Activated naive CD4-positive, alpha-beta T cell treated with anti-CD3 and anti-CD28 coated beads, Interleukin-2, amount 50 U/mL, for 72 hours (primary cell): ENCODE measurements at regions not wholly inside any gene's neighbourhood (a gene's known extent, or its start where the extent isn't known, plus 50 kb on each side); places are given as distances from the start of the nearest gene placed in this dataset.

Experiments used
- ATAC-seq, 2 donors: fragments of 150-1000 bp; cut with Tn5 transposase; 2 replicates each; pipeline ENCODE4 v1.10.0; 2021; ENCODE audit warnings: mild to moderate bottlenecking in 2 of 2, moderate library complexity in 2 of 2
- DNase-seq, 2 donors: peaks; one replicate each; pipeline ENCODE4 v3.0.0; 2021 to 2022; ENCODE audit warnings: low spot score in 2 of 2
- H3K27ac Mint-ChIP-seq, 2 donors: one replicate each; pipeline ENCODE4 v1.8.0; 2022; ENCODE audit warnings: mild to moderate bottlenecking in 2 of 2, mixed read lengths in 2 of 2
- H3K36me3 Mint-ChIP-seq, 2 donors: one replicate each; pipeline ENCODE4 v1.8.0; 2022; ENCODE audit warnings: mixed read lengths in 2 of 2
- H3K9me3 Mint-ChIP-seq, 2 donors: one replicate each; pipeline ENCODE4 v1.8.0; 2022; ENCODE audit warnings: mixed read lengths in 2 of 2

DNA sequence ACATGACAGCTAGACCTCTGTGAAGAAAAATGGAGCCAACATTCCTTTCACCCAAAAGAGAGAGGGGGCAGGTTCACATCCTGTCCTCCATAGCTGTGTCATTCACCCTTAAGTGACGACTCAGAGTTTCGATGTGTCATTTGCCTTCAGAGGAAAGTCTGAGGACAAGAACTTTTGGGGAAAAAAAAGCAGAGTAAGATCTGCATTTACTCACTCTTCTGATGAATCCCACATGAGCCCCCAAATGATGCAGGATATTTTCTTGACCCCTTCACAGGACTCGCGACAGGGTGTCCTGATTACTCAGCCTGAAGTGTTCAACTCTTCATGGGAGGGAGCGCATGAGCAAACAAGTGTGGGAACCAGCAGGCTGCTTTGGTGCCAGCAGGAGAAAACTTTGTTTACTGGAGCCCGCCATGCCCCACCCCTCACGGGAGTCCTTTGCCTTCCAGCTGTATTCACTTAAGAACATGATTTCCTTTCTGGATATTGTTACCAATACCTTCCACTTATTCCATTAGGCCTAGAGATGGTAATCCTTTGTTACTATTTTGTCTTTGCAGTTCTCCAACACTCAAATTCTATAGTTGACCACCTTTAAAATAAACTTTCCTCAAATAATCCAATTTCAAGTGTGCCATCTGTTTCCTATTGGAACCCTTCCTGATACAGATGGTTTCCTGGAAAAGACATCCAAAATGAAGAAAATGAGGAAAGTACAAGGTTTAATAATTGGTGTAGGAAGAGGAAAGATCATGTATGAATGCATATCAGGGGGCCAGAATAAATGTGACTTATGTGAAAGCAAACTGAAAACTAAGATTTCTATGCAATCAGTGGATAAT is 729.8 kb downstream of the FAM181B start:
- H3K9me3 Mint-ChIP-seq, result peaks cover 4% of the 10 kb centered on the region in 2 donors
- ATAC-seq (peak; percentile 43 to 69), DNase-seq (no peak)
- peaks cover 0 to 5% of the 10 kb centered on the region in 2 donors for H3K36me3 Mint-ChIP-seq
- H3K27ac Mint-ChIP-seq, result peak overlapping the region; percentile 0 to 31

DNA sequence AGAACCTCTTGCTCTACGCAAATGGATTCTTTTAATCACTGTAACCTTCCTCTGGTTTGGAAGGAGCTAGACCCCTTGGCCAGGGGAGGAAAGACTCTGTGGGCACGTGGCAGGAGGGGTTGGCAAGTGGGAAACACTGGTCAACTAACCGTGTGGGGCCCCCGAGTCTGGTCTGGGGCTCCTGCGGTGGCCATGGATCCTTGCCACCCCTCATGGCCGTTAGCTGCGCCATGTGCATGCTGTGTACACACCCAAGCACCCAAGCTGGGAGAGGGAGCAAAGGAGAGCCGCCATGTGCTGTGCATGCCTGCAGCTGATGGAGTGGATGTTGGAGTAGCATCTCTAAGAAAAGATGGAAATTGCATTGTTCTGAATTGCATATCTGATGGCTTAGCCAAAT is 730.6 kb downstream of the FAM181B start:
- DNase-seq, result no peak
- Mint-ChIP-seq H3K9me3 (peaks cover 4% of the 10 kb centered on the region in 2 donors), H3K27ac (no peak overlapping the region), H3K36me3 (peaks cover 0 to 5% of the 10 kb centered on the region in 2 donors)
- ATAC-seq, result no peak

DNA sequence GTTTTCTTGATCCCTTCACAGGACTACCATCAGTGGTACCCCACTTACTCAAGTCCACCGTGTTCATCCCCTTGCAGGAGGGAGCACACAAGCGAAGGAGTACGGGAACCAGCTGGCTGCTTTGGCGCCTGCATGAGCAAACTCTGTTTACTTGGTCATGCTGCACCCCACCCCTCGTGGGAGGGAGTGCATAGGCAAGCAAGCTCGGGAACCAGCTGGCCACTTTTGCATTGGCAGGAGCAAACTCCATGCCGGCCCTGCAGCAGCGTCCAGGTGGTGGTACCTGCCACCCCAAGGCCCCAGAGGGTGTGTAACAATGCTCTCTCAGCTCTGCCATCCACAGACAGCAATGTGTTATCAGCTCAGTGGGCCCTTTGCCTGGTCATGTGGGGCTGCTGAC is 737.8 kb downstream of the FAM181B start:
- no peaks in the 10 kb centered on the region for H3K36me3 Mint-ChIP-seq
- no peak for ATAC-seq
- no peak overlapping the region for H3K27ac Mint-ChIP-seq
- no peak for DNase-seq
- H3K9me3 Mint-ChIP-seq, result no peaks in the 10 kb centered on the region

DNA sequence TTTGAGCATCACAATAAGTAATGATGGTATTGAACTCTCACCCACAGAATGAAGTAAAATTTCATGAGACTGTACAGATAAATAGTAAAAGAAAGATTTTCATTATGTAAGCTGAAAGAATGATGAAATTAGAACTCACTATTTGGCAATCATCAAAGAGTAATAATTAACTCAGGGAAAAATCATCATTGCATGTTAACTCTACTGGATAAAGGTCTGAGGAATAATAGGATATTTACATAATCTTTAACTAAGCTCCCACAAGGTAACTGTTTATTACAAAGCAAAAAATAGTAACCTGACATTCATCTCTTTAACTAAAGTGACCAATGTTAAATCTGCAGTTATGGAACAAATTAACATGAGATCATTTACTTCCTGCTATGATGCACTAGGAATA is 739.9 kb downstream of the FAM181B start:
- DNase-seq (no peak), ATAC-seq (no peak)
- no peaks in the 10 kb centered on the region for H3K36me3 Mint-ChIP-seq
- H3K9me3 Mint-ChIP-seq, result no peaks in the 10 kb centered on the region
- no peak overlapping the region for H3K27ac Mint-ChIP-seq

DNA sequence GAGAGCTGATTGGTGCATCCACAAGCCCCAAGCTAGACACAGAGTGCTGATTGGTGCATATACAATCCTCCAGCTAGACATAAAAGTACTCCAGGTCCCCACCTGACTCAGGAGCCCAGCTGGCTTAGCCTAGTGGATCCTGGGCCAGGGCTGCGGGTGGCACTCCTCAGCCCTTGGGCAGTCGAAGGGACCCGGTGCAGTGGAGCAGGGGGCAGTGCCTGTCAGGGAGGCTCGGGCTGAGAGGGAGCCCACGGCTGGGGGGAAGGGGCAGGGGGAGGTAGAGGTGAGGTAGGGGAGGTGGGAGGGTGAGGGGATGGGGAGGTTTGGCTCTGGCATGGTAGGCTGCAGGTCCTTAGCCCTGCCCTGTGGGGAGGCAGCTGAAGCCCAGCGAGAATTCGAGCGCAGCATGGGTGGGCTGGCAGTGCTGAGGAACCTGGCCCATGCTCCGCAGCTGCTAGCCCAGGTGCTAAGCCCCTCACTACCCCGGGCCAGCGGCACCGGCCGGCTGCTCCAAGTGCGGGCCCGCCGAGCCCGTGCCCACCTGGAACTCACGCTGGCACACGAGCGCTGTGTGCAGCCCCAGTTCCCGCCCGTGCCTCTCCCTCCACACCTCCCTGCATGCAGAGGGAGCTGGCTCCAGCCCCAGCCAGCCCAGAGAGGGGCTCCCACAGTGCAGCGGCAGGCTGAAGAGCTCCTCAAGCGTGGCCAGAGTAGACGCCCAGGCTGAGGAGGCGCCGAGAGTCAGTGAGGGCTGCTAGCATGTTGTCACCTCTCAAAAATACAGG is 742.8 kb downstream of the FAM181B start:
- no peak overlapping the region for H3K27ac Mint-ChIP-seq
- DNase-seq, result no peak
- H3K36me3 Mint-ChIP-seq, result no peaks in the 10 kb centered on the region
- ATAC-seq, result no peak
- peaks cover 0 to 5% of the 10 kb centered on the region in 2 donors for H3K9me3 Mint-ChIP-seq

DNA sequence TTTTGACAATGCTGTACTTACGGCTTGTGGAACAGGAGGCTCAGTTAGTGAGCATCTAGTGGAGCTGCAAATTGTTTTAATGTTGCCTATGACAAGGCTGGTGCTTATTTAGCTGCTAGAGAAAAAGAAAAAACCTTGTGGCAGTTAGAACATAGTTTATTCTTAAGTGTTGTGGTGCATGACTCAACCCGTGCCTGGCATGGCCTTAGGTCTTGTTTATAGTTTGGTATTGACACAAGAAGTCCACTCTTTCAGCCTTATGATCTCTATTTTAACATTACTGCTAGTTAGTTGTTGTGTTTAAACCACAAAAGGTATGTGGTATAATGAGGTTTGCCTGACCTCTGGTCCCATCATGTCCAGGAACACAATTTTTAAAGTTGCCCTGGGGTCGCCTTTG is 744.6 kb downstream of the FAM181B start:
- peaks cover 0 to 13% of the 10 kb centered on the region in 2 donors for H3K36me3 Mint-ChIP-seq
- no peak for ATAC-seq
- H3K27ac Mint-ChIP-seq, result no peak overlapping the region
- H3K9me3 Mint-ChIP-seq, result peaks cover 11 to 12% of the 10 kb centered on the region in 2 donors
- DNase-seq, result no peak

DNA sequence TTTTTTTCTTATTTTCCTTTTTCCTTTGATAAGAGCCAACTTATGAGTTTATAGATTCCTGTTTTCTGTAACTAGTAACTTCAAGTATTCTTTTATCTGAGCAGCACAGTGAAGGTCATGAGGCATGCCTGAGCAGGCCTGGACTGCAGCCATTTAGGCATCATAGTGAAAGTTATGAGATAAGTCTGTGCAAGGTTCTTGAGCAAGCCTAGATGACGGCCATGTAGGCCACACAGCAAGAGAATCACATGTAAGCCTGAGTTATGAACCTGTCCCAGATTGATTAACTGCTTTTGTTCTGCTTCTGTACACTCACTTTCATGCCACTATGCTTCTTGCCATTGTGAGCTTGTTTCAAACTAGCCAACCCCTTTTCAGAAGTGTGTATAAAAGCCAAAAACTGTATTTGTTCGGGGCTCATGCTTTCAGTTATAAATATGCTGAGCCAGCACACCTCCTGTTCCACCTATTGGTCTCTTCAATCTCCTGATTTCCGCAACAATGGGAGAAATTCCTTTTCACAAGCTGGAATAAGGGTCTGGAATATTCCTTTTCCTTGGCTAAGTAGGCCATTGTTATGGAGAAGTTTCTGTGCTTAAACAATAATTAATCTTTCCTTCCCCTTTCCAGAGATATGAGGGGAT is 745.7 kb downstream of the FAM181B start:
- no peak overlapping the region for H3K27ac Mint-ChIP-seq
- H3K36me3 Mint-ChIP-seq, result peaks cover 0 to 13% of the 10 kb centered on the region in 2 donors
- ATAC-seq (no peak), DNase-seq (no peak)
- peaks cover 11 to 12% of the 10 kb centered on the region in 2 donors for H3K9me3 Mint-ChIP-seq

DNA sequence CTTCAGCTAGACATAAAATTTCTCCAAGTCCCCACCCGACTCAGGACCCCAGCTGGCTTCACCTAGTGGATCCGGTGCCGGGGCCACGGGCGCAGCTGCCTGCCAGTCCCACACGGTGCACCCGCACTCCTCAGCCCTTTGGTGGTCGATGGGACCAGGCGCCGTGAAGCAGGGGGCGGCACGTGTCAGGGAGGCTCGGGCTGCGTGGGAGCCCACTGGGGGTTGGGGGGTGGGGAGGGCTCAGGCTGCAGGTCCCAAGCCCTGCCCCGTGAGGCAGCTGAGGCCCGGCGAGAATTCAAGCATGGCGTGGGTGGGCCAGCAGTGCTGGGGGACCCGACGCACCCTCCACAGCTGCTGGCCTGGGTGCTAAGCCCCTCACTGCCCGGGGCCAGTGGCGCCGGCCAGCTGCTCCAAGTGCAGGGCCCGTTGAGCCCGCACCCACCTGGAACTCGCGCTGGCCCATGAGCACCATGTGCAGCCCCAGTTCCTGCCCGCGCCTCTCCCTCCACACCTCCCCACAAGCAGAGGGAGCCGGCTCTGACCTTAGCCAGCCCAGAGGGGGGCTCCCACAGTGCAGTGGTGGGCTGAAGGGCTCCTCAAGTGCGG is 747.0 kb downstream of the FAM181B start:
- peaks cover 0 to 13% of the 10 kb centered on the region in 2 donors for H3K36me3 Mint-ChIP-seq
- H3K9me3 Mint-ChIP-seq, result peaks cover 11 to 12% of the 10 kb centered on the region in 2 donors
- no peak for DNase-seq
- no peak for ATAC-seq
- H3K27ac Mint-ChIP-seq, result no peak overlapping the region

DNA sequence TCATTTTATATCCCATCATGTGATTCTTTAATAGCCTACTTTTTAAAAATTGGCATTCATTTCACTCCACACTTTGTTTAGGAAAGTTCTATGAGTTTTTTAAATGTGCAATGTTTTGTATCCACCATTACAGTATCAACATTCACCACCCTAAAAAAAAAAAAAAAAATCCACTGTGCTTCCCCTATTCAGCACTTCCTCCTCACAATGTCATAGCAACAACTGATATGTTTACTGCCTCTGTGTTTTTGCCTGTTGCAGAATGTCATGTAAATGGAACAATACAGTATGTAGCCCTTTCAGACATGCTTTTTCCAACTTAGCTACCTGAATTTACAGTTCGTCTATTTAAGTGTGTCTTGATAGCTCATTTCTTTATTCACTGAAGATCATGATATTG is 754.2 kb downstream of the FAM181B start:
- DNase-seq, result no peak
- Mint-ChIP-seq H3K9me3 (peaks cover 4 to 8% of the 10 kb centered on the region in 2 donors), H3K27ac (no peak overlapping the region), H3K36me3 (peaks cover 0 to under 1% of the 10 kb centered on the region in 2 donors)
- ATAC-seq, result no peak

DNA sequence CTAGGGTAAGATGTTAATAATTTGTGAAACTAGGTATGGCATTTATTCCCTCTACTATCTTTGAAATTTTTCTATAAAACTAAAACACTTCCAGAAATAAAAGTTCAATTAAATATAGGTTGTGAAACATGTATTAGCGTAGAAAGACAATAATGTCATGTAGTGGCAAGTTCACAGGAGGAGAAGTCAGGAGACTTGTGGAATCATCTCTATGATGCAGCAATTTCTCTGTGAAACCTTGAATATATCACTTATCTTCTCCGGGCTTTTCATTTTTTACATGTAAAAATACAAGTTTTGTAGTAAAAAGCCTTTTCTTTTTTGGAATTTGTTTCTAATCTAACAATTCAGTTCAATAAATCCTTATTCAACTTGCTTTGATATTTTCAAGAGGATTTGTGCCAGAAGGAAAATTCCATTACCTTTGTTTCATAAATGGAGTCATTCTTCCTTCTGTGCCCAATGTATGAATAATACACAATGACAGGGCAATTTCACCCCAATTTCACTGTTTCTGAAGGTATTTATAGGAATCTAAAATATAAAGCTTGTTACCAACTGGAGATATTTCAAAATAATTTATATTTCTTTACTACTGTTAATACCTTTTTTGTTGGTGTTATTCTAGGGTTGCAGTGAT is 758.3 kb downstream of the FAM181B start:
- no peak for ATAC-seq
- DNase-seq, result no peak
- H3K36me3 Mint-ChIP-seq, result no peaks in the 10 kb centered on the region
- H3K27ac Mint-ChIP-seq, result no peak overlapping the region
- H3K9me3 Mint-ChIP-seq, result peaks cover 4 to 8% of the 10 kb centered on the region in 2 donors

DNA sequence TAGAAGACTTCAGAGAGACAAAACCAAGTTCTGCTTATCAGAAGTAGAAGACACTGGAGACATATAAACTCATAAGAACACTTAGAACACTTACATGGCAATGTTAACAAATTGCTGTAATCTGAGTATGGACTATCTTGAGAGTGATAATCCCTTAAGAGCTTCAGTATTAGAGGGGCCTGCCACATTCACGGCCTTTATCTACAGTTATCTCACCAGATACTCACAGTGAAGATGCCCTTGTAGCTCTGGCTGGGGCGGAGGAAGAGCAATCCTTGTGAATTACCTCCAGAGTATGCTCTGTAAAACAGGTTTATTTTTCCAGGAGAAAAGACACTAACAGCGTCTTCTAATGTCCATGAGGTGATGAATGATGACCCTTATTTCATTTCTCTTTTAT is 762.8 kb downstream of the FAM181B start:
- ATAC-seq (no peak), DNase-seq (no peak)
- no peaks in the 10 kb centered on the region for H3K36me3 Mint-ChIP-seq
- no peaks in the 10 kb centered on the region for H3K9me3 Mint-ChIP-seq
- H3K27ac Mint-ChIP-seq, result no peak overlapping the region

DNA sequence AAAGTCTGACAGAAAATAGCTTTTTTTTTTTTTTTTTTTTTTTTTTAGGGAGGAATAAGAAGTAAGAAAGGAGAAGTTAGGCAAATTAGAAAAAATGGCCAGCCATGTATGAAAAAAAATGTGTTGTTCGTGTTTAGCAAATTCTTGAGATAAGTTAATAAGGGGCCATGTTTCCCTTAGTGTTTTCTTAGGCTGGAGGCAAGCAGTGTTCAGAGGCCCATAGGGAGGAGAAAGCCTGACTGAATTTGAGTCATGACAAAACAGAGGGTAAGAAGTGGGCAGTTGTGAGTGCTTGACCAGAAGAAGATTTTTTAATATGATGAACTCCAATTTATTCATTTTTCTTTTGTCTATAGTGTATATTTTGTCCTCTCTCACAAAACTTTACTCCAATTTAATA is 766.4 kb downstream of the FAM181B start:
- Mint-ChIP-seq H3K27ac (no peak overlapping the region), H3K9me3 (no peaks in the 10 kb centered on the region), H3K36me3 (no peaks in the 10 kb centered on the region)
- no peak for ATAC-seq
- no peak for DNase-seq

DNA sequence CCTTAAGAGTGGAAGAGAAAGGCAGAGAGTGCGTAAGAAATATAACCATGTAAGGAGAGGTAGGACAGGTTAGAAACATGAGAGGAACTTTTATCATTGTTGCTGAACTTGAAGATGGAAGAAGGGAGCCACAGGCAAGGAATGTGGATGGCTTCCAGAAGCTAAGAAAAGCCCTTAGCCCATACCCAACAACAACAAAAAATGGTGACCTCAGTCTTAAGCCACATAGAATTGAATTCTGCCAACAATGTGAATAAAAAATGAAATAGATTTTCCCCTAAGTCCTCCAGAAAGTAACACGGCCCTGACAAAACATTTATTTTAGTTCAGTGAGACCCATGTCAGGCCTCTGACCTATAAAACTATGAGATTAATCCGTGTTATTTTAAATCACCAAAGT is 767.3 kb downstream of the FAM181B start:
- Mint-ChIP-seq H3K27ac (no peak overlapping the region), H3K36me3 (no peaks in the 10 kb centered on the region), H3K9me3 (no peaks in the 10 kb centered on the region)
- ATAC-seq, result no peak
- DNase-seq, result no peak

DNA sequence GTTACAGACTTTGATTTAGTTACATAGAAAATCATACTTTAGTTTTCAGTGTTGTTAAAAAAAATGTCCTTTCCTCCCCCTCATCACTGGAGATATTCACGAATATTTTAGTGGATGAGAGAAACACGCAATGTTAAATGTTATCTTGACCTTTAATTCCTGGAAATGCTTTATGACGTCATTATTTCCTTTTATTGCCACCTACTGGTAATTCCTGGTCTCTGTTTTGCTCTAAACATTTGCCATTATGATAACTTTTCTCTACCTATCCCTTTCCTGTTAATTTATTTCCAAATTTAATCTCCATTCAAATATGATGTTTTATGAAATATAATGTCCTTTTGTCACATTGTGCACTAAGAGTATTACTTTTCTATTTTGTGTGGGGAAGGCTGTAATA is 770.6 kb downstream of the FAM181B start:
- no peaks in the 10 kb centered on the region for H3K36me3 Mint-ChIP-seq
- peak overlapping the region; percentile 25 to 78 for H3K27ac Mint-ChIP-seq
- no peaks in the 10 kb centered on the region for H3K9me3 Mint-ChIP-seq
- DNase-seq (no peak), ATAC-seq (peak in 1 of 2 donors; percentile 22)

DNA sequence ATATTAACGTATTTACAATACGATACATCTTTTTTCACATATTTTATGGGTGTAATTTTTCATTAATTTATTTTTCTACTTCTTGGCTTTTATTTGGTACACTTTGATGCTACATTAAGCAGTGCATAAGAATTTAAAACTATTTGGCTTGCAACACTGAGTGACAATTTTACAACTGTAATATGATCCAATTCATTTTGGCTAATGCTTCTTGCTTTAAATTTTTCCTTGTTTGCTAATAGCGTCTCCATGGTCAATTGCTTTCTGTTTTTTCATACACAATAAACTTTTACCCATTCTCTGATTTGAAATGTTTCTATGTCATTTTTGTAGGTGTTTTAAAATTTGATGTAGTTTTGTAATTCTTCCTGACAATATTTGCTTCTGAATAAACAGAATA is 773.2 kb downstream of the FAM181B start:
- ATAC-seq (no peak), DNase-seq (no peak)
- H3K27ac Mint-ChIP-seq, result no peak overlapping the region
- H3K36me3 Mint-ChIP-seq, result peaks cover 0 to 4% of the 10 kb centered on the region in 2 donors
- no peaks in the 10 kb centered on the region for H3K9me3 Mint-ChIP-seq

DNA sequence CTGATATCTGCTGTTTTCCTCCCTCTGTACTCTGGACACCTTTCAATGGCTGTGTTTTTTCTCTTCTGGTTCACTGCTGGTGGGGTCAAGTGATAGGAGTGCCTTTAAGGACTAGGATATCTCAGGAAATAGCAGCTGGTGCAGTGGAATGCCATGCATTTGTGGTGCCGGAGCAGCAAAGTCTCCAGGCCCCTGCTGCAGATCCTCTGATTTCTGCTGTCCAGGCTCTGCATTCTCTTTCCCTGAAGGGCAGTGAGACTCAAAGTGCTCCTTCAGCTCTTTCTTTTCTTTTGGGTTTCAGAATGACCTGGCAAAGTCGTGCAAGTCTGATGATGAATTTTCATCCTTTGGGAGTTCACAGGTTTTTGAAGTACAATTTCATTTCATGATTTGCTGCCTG is 774.3 kb downstream of the FAM181B start:
- DNase-seq, result no peak
- peaks cover 0 to 4% of the 10 kb centered on the region in 2 donors for H3K36me3 Mint-ChIP-seq
- H3K27ac Mint-ChIP-seq, result no peak overlapping the region
- no peak for ATAC-seq
- no peaks in the 10 kb centered on the region for H3K9me3 Mint-ChIP-seq
